ENCODE measurements at regions not wholly inside any gene's neighbourhood (a gene's known extent, or its start where the extent isn't known, plus 50 kb on each side); places are given as distances from the start of the nearest gene placed in this dataset.

GRCh38 chr6:138653435-138653834 is 120.1 kb upstream of the CCDC28A start:
- no peak for TF ChIP-seq EZH2 (IDR thresholded peaks at IDR 0.05; ENCODE audit: insufficient read depth, low read length)
- TF ChIP-seq CTCF (IDR thresholded peaks at IDR 0.05; ENCODE audit: insufficient read depth, low read depth, low read length) = no peak
